GM23248 (cell line): ENCODE measurements at regions not wholly inside any gene's neighbourhood (a gene's known extent, or its start where the extent isn't known, plus 50 kb on each side); places are given as distances from the start of the nearest gene placed in this dataset.

Source experiments
- EZH2 ChIP-seq: fragments of 200-600 bp; sonication (generic); IDR thresholded peaks from 2 replicates; pipeline ENCODE4 v1.6.1; 2018; ENCODE audit warnings: antibody characterized with exemption, mild to moderate bottlenecking; ENCODE audit not compliant: insufficient read depth, poor library complexity, severe bottlenecking
- EZH2phosphoT487 ChIP-seq: fragments of 200-600 bp; sonication (generic); IDR thresholded peaks from 2 replicates; pipeline ENCODE4 v1.6.1; 2018; ENCODE audit warnings: antibody characterized with exemption, moderate library complexity, mild to moderate bottlenecking, low read depth; ENCODE audit not compliant: insufficient read depth

- TF ChIP-seq EZH2phosphoT487 (no peak), EZH2 (no peak)
Measured at GRCh38 chr16:63703612-63704011, 1418.3 kb downstream of the CDH11 start.
